HuH-7 (cell line): ENCODE measurements at regions not wholly inside any gene's neighbourhood (a gene's known extent, or its start where the extent isn't known, plus 50 kb on each side); places are given as distances from the start of the nearest gene placed in this dataset.

Experiments
- DNase-seq: peaks from one replicate; pipeline ENCODE4 v3.0.0; 2011; ENCODE audit warnings: low spot score

DNA sequence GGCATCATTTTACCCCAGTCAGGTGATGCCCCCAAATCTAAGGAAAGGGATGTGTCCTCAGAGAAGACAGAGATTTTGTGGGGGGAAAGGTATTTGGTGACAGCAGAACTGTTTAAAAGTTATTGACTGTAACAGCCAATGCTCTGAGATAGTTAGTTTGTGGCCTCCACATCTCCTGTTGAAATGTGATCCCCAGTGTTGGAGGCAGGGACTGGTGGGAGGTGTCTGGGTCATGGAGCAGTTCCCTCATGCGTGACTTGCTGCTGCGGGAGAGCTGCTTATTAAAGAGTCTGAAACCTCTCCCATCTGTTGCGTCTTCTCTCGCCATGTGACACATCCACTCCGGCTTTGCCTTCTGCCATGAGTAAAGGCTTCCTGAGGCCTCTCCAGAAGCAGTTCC is 282.8 kb upstream of the FOXQ1 start:
- no peak for DNase-seq

DNA sequence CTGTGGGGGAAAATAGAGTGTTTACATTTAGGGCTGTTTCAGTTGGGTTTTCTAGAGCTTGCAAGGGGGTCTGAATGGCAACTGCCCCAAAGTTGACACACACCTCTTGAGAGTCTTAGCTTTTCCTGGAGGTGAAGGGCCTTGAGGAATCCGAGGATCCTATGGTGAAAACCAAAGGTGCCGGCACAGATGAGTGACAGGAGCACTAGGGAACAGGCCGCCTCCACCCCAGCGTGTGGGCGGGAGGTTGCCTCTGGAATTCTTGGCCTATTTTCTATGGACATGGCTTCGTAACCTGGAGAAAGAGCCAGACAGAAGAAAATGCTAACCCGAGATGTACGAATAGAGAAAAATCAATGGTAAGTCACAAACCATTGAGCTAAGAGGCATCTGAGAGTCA is 283.2 kb upstream of the FOXQ1 start:
- DNase-seq: no peak

DNA sequence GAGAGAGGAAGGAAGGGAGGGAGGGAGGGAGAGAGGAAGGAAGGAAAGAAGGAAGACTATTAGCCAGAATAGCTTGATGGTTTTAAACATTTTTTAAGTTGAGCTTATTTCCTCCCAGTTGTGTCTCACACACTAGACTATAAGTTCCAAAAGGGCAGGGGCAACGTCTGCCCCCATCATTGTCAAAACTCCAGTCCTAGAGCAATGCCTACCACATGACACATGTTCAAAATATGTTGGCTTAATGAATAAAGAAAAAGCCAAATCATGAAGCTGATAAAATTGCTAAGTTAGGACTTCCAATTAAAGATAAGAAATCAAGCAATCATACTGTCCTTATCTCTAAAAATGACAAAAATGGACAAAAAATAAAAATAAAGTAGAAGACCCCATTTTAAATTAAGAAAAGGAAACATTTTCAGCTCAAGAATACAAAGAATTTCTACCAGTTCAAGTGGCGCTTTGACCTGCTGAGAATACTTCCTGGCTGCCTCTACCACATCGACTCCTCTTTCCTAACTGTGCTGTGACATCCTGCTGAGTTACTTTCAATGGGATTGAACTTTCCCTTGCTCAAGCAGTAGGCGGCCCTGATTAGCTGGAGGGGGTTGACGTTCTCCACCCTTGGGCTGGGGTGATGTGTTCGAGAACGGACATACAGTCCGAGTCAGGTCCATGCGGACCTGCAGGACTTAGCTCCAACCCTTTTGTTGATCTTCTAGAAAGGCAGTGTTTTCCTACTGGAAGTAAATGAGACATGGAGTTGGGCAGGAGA is 283.9 kb upstream of the FOXQ1 start:
- DNase-seq: no peak

DNA sequence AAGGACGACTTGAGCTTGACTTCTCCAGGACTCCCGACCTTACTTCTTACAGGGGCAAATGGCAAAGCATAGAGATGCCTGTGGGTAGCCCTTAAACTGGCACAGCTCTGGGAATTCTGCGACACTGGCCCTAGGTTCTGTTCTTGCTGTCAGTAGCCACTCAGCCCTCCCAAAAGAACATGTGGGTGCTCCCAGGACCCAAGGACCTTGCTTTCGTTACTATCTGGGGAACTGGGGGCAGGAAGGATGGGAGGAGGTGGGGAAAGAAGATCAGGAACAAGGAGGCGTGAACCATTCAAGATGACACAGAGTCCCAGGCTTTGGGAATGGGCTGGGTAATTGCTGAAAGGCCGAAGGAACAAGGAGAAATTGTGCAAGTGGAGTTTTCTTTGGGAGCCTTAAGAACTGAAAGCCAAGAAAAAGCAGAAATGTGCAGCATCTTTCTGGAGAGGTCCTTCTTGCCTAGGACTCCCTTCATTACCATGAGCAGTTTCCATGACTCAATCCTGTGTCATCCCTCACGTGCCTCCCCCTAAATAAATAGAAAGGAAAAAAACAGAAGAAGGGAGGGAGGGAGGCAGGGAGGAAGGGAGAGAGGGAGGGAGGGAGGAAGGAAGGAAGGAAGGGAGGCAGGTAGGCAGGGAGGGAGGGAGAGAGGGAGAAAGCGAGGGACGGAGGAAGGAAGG is 284.6 kb upstream of the FOXQ1 start:
- DNase-seq: no peak

DNA sequence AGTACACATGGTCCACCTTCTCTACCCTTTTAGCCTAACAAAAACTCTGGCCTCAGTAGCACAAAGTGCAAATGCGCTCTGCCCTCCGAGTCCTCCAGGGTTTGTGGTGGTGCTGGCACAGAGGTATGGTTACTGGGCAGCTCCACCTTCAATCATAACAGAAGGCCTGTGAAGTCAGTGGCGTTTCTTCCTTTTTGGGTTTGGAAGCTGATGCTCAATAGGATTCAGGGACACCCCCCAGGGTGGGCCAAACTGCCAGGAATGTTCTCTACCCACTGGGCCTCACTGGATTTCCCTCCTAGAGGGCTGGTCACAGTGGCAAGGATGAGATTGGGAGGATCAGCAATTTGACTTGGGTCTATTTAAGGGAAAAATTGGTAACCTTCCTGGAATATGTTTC is 286.1 kb upstream of the FOXQ1 start:
- DNase-seq: no peak

DNA sequence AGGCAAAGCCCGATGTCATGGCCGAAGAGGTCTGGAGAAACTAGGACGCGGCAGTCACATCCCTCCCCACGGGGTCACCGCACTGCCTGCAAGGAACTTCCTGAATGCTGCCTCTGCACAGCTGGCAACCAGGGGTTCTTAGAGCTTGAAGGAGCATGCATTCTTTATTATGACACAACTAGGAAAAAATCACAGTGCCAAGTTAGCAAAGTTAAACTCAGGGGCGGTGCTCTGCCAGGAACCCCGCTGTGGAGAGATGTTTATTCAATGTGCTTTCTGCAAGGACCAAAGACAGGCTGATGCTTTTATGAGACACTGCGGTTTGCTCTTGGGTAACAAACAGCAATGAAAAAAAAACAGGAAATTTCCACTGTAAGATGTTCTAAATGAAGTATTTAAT is 287.3 kb upstream of the FOXQ1 start:
- DNase-seq: peak; percentile 22

DNA sequence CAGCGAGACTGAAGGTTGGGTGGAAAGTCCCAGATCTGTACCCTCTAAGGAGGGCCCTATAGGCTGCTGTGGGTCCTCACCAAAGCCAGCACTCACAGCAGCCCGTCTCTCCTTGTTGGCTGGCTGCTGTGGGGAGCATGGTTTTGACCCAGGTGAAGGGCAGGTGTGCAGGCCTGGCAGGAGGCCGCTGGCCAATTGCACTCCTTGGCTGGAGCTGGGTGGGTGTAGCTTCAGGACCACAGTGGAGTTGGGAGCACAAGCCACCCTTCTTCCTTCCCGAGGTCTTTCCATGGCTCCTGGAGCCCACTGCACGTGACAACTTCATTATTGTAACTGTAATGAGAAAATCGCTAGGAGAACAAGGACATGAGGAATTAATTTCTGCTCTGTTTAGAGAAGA is 287.7 kb upstream of the FOXQ1 start:
- DNase-seq: no peak

DNA sequence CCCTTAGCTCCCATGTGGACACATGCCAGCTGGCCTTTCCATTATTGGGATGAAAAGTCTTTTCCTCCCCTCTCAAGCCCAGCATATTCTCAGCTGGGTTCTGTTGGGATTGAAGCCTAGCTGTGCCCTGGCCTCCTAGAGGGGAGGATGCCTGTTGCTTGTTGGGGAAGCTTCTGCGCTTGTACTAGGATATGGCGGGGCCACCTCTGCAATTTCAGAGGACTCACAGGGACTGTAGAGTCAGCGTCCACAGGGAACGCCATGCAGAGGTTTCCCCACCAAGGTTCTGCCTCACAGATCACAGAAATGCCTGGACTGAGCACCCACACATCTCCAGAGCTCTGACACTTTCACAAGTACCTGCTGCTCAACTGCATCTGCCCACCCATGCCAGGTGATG is 288.7 kb upstream of the FOXQ1 start:
- DNase-seq: no peak

DNA sequence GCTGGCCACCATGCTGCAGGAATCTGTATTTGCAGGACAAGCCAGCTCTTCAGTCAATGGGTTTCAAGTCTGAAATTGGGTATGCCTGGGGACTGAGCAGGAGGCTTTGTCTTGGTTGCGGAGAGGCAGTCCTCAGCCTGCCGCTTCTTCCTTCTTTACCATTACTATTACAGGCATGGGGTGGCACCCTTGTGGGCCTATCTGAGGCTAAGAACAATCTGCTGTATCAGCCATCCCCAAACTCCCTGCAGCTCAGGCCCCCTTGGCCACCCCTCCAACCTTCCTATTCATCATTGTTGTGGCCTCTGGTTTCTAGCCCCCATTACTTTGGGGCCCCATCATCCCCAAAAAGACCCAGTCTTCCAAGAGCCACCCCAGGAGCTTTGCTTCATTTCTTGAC is 289.2 kb upstream of the FOXQ1 start:
- DNase-seq: no peak

DNA sequence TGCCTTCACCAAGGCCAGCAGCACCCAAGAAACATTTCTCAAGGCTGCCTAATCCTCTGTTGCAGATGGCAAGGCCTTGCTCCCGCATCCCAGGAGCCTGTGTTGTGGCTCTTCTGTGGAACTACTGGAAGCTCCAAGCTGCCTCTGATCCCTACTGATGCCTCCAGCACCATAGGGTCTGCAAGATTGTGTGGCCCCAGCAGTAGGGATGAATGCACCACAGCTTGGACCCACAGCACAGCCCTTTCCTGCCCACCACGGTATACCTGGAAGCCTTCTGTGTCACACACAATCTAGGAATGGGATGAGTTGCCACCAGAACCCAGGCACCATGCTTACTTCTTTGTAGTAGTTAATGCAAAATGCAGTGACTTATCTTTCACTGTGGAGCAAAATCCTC is 291.1 kb upstream of the FOXQ1 start:
- no peak for DNase-seq

DNA sequence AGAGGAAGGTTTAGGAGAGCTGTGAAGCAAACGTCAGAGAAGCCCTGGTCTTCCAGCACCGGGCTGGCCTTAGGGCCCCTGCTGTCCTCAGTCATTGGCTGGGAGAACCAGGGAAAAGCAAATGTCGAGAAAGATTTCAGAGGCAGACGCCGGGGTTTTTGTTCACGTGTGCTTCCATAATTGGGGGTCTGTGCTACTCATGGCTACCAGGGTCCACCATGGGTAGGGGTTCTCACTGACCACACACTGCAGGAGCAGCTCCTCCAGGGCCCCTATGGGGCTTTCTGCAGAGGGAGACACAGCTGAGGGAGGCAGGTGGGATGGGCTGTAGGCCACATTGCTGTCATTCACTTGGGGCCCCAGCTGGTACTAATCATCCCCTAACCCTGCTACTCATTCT is 291.8 kb upstream of the FOXQ1 start:
- no peak for DNase-seq

DNA sequence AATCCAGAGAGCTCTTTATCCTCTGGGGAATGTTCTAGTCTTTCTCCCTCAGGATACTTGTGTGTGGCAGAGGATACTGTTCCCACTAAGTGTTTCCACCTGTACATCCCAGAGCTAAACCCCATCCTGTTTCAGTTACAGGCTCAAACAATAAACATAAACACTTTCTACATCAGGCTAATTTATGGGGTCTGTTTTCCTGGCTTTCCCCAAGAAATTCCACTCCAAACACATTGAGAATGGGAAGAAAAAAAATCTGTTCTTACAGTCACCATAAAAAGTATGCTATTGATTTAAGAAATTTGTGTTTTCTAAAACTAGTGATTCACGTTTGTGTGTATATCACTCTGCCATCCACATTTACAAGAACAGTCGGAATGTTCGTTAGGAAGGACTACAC is 293.9 kb upstream of the FOXQ1 start:
- no peak for DNase-seq

DNA sequence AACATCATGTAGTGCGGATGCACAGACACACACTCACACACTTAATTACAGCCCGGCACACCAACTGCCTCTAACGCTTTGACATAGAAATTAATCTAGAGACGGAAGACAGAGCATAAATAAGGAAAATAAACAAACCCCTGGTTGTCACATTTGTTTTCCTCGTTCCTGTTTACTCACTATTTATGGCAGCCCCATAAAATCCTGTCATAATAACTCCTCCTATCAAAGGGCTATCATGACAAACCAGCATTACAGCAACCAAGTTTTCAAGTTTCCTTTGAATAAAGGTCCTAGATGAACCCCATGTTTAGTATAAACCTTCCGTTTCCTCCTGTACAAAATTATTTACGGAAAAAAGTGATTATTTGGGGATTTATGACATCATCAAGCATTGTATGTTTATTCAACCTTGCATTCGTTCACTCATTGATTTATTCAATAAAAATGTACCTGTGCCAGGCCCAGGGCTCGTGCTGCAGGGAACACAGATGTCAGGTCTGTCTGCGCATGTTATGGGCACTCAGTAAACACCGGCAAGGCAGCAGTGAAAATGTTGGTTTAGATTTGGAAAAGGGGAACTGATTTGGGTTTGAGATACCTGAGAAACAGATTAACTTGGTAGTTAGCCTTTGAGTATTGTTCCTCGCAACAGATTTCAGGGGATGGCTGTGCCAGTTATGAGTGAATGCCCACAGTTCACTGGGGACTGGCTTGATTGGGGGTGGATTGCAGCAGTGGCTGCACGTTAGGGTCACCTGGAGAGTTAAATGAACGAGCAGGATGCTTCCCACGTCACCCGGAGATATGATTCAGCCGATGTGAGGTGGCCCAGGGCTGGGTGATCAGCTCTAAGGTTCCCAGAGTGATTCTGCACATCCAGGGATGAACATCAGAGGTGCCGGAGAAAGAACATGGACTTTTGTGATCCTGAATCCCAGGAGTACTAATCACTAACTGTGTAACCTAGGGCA is 295.3 kb upstream of the FOXQ1 start:
- peak; percentile 14 for DNase-seq

DNA sequence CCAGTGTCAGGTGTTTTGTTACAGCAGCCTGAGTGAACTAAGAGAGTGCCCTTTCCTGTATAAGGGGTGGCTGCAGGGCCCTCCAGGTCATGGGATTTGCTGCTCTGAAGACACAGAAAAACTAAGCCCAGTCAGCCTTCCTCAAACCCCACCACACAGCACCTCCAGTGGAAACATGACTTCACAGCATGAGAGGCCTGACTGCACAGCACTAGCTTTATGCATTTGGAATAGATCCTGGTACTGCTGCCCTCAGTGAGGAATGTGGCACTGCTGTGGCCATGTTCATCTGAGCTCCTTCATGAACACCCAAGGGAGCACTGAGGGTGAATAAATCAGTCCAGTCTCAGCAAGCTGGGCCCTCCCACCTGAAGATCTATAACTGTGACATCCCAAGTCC is 296.1 kb upstream of the FOXQ1 start:
- DNase-seq: peak; percentile 50

DNA sequence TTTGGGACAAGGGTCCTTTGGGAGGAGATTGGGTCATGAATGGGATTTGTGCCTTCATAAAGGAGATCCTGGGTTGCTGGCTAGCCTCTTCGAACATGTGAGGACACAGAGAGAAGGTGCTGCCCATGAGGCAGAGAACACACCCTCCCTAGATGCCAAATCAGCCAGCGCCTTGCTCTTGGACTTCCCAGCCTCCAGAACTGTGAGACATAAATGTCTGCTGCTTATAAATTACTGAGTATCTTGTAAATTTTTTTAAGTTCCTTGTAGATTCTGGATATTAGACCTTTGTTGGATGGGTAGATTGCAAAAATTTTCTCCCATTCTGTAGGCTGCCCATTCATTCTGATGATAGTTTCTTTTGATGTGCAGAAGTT is 297.5 kb upstream of the FOXQ1 start:
- DNase-seq: no peak

DNA sequence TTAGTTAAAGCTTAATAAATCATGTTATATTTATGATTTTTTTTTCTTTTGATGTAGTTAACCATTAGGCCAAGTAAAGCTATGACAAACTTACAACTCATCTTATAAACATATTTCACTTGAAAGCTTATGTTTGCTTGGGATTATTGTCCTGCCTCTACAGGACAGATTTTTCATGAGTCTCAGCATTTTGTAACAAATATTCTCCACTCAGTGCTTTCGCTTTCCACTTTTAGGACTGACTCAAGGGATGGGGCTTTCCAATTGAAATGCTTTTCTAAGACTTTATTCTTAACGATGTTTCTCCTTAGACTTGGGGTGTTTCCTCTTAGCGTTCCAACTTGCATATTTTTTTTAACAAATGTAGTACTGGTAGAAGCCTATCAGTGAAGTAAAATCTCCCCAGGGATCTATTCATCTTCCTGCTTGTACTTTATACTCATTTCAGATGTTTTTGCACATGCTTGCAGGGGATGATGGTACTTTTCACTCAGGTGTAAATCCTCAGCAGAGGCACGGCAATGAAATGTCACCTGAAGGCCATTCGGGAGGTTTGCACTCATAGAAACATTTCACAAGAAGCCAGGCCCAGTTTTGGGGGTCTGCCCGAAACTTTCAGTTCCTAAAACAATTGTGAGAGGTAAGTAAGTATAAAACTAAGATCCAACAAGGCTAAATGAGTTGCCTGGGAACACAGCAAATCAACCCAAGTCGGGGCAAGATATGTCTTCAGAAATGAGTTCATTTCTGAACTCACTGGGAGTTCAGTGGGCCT is 298.1 kb upstream of the FOXQ1 start:
- DNase-seq: no peak

DNA sequence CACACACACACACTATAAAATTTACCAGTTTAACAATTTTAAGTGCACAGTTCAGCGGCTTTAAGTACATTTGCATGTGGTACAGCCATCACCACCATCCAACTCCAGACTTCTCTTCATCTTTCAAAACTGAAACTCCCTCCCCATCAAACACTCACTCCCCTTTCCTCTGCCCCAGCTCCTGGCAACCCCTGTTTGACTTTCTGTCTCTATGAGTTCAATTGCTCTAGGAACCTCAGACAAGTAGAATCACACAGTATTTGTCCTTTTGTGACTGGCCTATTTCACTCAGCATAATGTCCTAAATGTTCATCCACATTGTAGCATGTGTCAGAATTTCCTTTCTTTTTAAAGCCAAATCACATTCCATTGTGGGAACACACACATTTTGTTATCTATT is 302.8 kb upstream of the FOXQ1 start:
- DNase-seq: no peak

DNA sequence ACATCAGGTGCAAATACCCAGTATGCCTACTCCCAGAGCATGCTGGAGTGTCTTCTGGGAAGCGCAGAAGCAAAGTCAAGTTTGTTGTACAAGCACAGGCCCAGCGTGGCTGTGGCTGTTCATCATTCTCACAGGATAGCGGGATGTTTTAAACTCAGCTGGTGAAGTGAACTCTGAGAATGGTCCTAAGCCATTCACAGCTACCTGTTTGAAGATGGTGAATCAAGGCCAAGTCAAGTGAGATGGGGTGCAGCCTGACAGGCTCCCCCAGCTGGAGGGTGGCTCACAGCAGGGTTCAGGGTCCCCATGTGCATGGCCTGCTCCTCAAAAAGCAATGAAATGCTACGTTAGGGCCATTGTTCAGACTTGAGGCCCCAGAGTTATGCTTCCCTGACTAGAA is 304.7 kb upstream of the FOXQ1 start:
- no peak for DNase-seq

DNA sequence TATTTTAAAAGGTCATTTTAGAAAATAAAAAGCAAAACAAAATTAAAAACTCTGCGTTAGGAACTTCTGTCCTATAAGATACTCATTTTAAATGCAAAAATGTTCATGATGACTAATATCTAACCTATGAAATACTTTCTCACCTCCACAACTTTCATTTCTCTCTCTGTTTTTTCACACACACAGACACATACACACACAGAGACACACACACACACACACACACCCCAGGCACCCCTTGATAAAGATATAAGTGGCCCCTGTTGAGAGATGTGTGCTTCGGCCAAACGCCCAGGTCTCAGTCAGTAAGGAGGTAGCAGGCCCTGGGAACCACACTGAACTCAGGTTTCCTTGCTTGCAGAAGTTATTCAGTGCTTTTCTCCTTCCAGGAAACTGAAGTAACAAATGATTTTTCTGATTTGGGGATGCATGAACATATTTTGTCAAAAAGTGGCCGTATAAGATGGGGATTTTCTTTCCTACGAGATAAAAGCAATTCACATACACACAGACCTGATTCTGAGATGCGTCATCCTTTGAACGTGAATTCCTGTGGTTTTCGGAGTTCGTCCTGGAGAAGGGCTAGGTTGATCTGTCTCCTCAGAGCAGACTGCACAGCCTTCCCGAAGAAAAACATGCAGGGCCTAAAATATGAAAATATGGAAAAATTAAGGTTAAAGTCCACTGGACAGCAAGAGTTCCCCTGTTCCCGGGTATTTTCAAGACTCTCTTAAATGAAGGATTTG is 306.8 kb upstream of the FOXQ1 start:
- no peak for DNase-seq

DNA sequence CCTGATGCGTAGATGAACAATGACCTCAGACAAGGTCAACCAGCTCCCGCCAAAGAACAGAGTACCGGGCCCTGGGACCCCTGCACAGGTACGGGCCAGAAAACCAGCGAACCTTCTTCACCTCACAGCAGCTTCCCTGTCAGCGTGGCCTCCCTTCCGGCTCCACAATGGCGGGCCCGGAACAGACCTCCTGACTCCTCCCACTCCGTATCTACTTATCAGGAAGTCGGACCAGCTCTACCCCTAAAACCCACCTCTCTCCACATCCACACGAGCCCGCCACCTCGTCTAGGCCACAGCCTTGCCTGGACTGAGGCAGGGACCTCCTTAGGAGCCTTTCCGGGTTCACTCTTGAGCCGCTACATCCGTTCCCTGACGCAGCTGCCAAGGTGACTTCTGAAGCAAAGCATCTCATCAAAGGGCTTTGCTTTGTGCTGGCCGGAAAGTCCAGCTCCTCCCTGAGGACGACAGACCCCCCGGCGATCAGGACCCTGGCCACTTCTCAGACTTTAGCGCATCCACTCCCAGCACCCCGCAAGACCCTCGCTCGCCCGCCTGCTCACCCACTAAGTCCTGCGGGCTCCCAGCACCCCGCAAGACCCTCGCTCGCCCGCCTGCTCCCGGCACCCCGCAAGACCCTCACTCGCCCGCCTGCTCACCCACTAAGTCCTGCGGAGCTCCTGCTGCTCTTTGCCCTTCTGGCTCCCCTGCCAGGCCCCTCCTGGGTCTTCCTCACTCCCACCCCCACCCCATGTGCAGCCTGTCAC is 308.3 kb upstream of the FOXQ1 start:
- DNase-seq: no peak

DNA sequence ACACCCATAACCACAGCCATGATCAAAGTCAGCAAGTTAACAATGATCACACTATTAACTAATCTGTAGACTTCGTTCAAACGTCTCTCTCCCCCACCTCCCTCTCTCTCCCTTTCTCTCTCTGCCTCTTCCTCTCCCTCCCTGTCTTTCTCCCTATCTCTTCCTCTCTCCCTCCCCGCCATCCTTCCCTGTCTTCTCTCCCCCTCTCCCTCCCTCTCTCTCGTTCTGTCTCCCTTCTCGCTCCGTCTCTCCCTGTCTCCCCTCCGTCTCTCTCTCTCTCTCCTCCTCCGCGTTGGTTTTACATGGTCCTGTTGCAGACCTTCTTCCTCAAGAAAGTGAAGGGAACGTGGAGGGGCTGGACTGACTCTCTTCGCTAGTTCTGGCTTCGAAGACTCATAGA is 308.9 kb upstream of the FOXQ1 start:
- DNase-seq: no peak
